H1 (cell line): ENCODE measurements at regions not wholly inside any gene's neighbourhood (a gene's known extent, or its start where the extent isn't known, plus 50 kb on each side); places are given as distances from the start of the nearest gene placed in this dataset.

Source experiments
- CTCF ChIA-PET: fragments of 300-600 bp; sonication (Branson Sonifier 250); formaldehyde crosslinking; loops from one replicate; lab custom pipeline; 2021; ENCODE audit not compliant: partially characterized antibody; lab: Charles Lee
- POLR2A ChIA-PET: fragments of 300-600 bp; sonication (Branson Sonifier 250); formaldehyde crosslinking; loops from one replicate; lab custom pipeline; 2021; ENCODE audit warnings: inconsistent platforms; ENCODE audit not compliant: partially characterized antibody; lab: Charles Lee
- DNase-seq, 2 experiments: peaks; one replicate each; pipeline versions ENCODE4 v3.0.0 to v3.0.0-alpha.2; 2010 to 2022; ENCODE audit warnings: low spot score in 2 of 2, low read depth in 1 of 2, mixed read lengths in 1 of 2
- FAIRE-seq: peaks from 2 replicates; lab custom pipeline; 2011; peaks lifted over from hg19 to GRCh38; lab: Jason Lieb, UNC
- H2AFZ ChIP-seq: 2 replicates; pipeline ENCODE4 v1.8.1; 2012; ENCODE audit warnings: low read length, inconsistent platforms
- H2AK5ac ChIP-seq: 2 replicates; pipeline ENCODE4 v1.6.1; 2013; ENCODE audit warnings: low read depth, low read length
- H2BK120ac ChIP-seq: replicated peaks from 2 replicates; pipeline ENCODE3; 2013; ENCODE audit warnings: low read depth, low read length, inconsistent platforms
- H2BK12ac ChIP-seq: 2 replicates; pipeline ENCODE4 v1.6.1; 2013; ENCODE audit warnings: low read depth, low read length
- H2BK15ac ChIP-seq: 2 replicates; pipeline ENCODE4 v1.6.1; 2013; ENCODE audit warnings: low read length
- H2BK20ac ChIP-seq: 2 replicates; pipeline ENCODE4 v1.6.1; 2013; ENCODE audit warnings: low read length
- H2BK5ac ChIP-seq: 2 replicates; pipeline ENCODE4 v1.6.1; 2013; ENCODE audit warnings: low read depth, low read length
- H3K14ac ChIP-seq: 2 replicates; pipeline ENCODE4 v1.6.1; 2013; ENCODE audit warnings: inconsistent platforms; ENCODE audit not compliant: insufficient read length
- H3K18ac ChIP-seq: 2 replicates; pipeline ENCODE4 v1.6.1; 2013; ENCODE audit warnings: low read length; ENCODE audit errors: extremely low read depth
- H3K23ac ChIP-seq: 2 replicates; pipeline ENCODE4 v1.6.1; 2013; ENCODE audit warnings: inconsistent platforms; ENCODE audit not compliant: insufficient read length
- H3K23me2 ChIP-seq: 2 replicates; pipeline ENCODE4 v1.6.1; 2013; ENCODE audit warnings: low read depth, low read length
- H3K27ac ChIP-seq: 2 replicates; pipeline ENCODE4 v1.6.1; 2011; ENCODE audit warnings: low read depth, low read length, inconsistent platforms
- H3K27me3 ChIP-seq, 4 experiments: replicated peaks in 1 of 4; 1 replicate in 1 of 4; 2 replicates in 3 of 4; pipeline versions ENCODE4 v1.6.1 to v1.8.1; 2011 to 2013; ENCODE audit warnings: low read length in 3 of 4, mild to moderate bottlenecking in 3 of 4, inconsistent platforms in 2 of 4, mixed read lengths in 2 of 4, moderate library complexity in 1 of 4; ENCODE audit not compliant: control insufficient read depth in 3 of 4, insufficient read depth in 3 of 4; ENCODE audit errors: extremely low read depth in 1 of 4
- H3K36me3 ChIP-seq, 4 experiments: 2 replicates each; pipeline versions ENCODE4 v1.6.1 to v1.8.1; 2011 to 2013; ENCODE audit warnings: mild to moderate bottlenecking in 4 of 4, low read length in 3 of 4, moderate library complexity in 2 of 4, control low read depth in 1 of 4, inconsistent platforms in 1 of 4; ENCODE audit not compliant: insufficient read depth in 4 of 4, control insufficient read depth in 2 of 4
- H3K4ac ChIP-seq: replicated peaks from 2 replicates; pipeline ENCODE3; 2013; ENCODE audit warnings: low read length, low read depth, mixed read lengths, inconsistent platforms; ENCODE audit not compliant: insufficient read length
- H3K4me1 ChIP-seq, 4 experiments: replicated peaks in 1 of 4; 1 replicate in 1 of 4; 2 replicates in 3 of 4; pipeline versions ENCODE4 v1.6.1 to v1.8.1; 2011 to 2013; ENCODE audit warnings: low read length in 3 of 4, inconsistent platforms in 2 of 4, mixed read lengths in 1 of 4; ENCODE audit not compliant: insufficient read depth in 4 of 4, control insufficient read depth in 3 of 4
- H3K4me2 ChIP-seq, 2 experiments: 2 replicates each; pipeline versions ENCODE4 v1.6.1 to v1.8.1; 2011 to 2013; ENCODE audit warnings: low read depth in 2 of 2, low read length in 2 of 2, control low read depth in 1 of 2, inconsistent platforms in 1 of 2, mild to moderate bottlenecking in 1 of 2; ENCODE audit not compliant: insufficient read depth in 1 of 2
- H3K4me3 ChIP-seq, 4 experiments: fragments of 200-600, 300-600 bp in 1 of 4; sonication (generic), shearing (Covaris generic), sonication (Bioruptor Twin) in 1 of 4; 2 replicates each; pipeline versions ENCODE4 v1.5.1 to v1.8.1; 2011 to 2016; ENCODE audit warnings: low read length in 4 of 4, low read depth in 3 of 4, control low read depth in 2 of 4, inconsistent platforms in 2 of 4, mild to moderate bottlenecking in 2 of 4, mixed read lengths in 1 of 4, moderate library complexity in 1 of 4; ENCODE audit not compliant: insufficient read depth in 2 of 4; ENCODE audit errors: extremely low read depth in 1 of 4
- H3K56ac ChIP-seq: replicated peaks from 2 replicates; pipeline ENCODE3; 2013; ENCODE audit warnings: low read depth, mild to moderate bottlenecking, mixed read lengths, low read length, inconsistent platforms; ENCODE audit not compliant: insufficient read length
- H3K79me1 ChIP-seq: 2 replicates; pipeline ENCODE4 v1.6.1; 2013; ENCODE audit warnings: low read depth, low read length, control low read depth
- H3K79me2 ChIP-seq, 2 experiments: 2 replicates each; pipeline versions ENCODE4 v1.6.1 to v1.8.1; 2012 to 2013; ENCODE audit warnings: low read length in 2 of 2, mild to moderate bottlenecking in 2 of 2, inconsistent platforms in 1 of 2; ENCODE audit not compliant: insufficient read depth in 2 of 2, control insufficient read depth in 1 of 2
- H3K9ac ChIP-seq, 4 experiments: replicated peaks in 1 of 4; 1 replicate in 1 of 4; 2 replicates in 3 of 4; pipeline versions ENCODE4 v1.6.1 to v1.8.1; 2011 to 2013; ENCODE audit warnings: low read depth in 3 of 4, low read length in 3 of 4, control low read depth in 2 of 4, mild to moderate bottlenecking in 2 of 4, moderate library complexity in 2 of 4, inconsistent platforms in 1 of 4; ENCODE audit errors: extremely low read depth in 1 of 4
- H3K9me3 ChIP-seq, 2 experiments: 2 replicates each; pipeline versions ENCODE4 v1.6.1 to v1.8.1; 2012 to 2013; ENCODE audit warnings: mild to moderate bottlenecking in 2 of 2, moderate library complexity in 2 of 2, control low read depth in 1 of 2, inconsistent platforms in 1 of 2, low read depth in 1 of 2, low read length in 1 of 2, mixed read lengths in 1 of 2; ENCODE audit not compliant: insufficient read depth in 2 of 2
- H4K20me1 ChIP-seq, 2 experiments: replicated peaks in 1 of 2; 2 replicates each; pipeline versions ENCODE3 to v1.8.1; 2011 to 2013; ENCODE audit warnings: inconsistent platforms in 2 of 2, low read length in 2 of 2, mild to moderate bottlenecking in 1 of 2; ENCODE audit not compliant: insufficient read depth in 2 of 2, control insufficient read depth in 1 of 2
- H4K5ac ChIP-seq: 2 replicates; pipeline ENCODE4 v1.6.1; 2013; ENCODE audit warnings: low read length, low read depth, mixed read lengths, inconsistent platforms; ENCODE audit not compliant: insufficient read length
- H4K8ac ChIP-seq: 2 replicates; pipeline ENCODE4 v1.8.0; 2013; ENCODE audit warnings: mild to moderate bottlenecking, moderate library complexity, low read length, inconsistent platforms; ENCODE audit not compliant: insufficient read depth; ENCODE audit errors: extremely low read depth
- H4K91ac ChIP-seq: replicated peaks from 2 replicates; pipeline ENCODE3; 2013; ENCODE audit warnings: low read length, mixed read lengths, inconsistent platforms; ENCODE audit not compliant: insufficient read length
- CHD7 ChIP-seq: fragments of 300-600 bp; sonication (generic); IDR thresholded peaks from 2 replicates; pipeline ENCODE4 v1.7.1; 2012; ENCODE audit warnings: low read length, moderate library complexity, mild to moderate bottlenecking, inconsistent platforms; ENCODE audit not compliant: insufficient replicate concordance
- WGBS, 2 experiments: shearing (Covaris generic) in 1 of 2; methylation state at CpG; one replicate each; pipeline versions ENCODE4 v1.1.6 to v1.1.7; 2013 to 2015; ENCODE audit warnings: low lambda C conversion rate in 2 of 2, mixed read lengths in 2 of 2, inconsistent platforms in 1 of 2, low coverage in 1 of 2, missing lambda C conversion rate in 1 of 2; ENCODE audit not compliant: insufficient replicate concordance in 2 of 2, insufficient coverage in 1 of 2, insufficient read length in 1 of 2; ENCODE audit errors: extremely low coverage in 1 of 2, missing lambda C conversion rate in 1 of 2; 5-methylcytosine and 5-hydroxymethylcytosine counted together

- Histone ChIP-seq H3K4ac (no peak overlapping the region), H3K4me2 (no peak overlapping the region), H3K23me2 (no peaks in the 10 kb centered on the region), H2BK5ac (no peak overlapping the region), H3K27me3 (no peaks in the 10 kb centered on the region), H4K20me1 (no peaks in the 10 kb centered on the region), H3K18ac (no peak overlapping the region), H3K36me3 (no peaks in the 10 kb centered on the region), H2AFZ (no peak overlapping the region), H4K8ac (no peak overlapping the region), H2BK15ac (no peak overlapping the region), H3K56ac (no peak overlapping the region), H3K14ac (no peak overlapping the region), H2BK20ac (no peak overlapping the region), H3K9me3 (no peaks in the 10 kb centered on the region), H3K4me1 (no peaks in the 10 kb centered on the region), H4K91ac (no peak overlapping the region), H3K4me3 (no peak overlapping the region), H3K27ac (no peak overlapping the region), H2BK12ac (no peak overlapping the region), H3K23ac (no peak overlapping the region), H3K79me1 (no peaks in the 10 kb centered on the region), H2BK120ac (no peak overlapping the region), H4K5ac (no peak overlapping the region), H2AK5ac (no peak overlapping the region), H3K79me2 (no peaks in the 10 kb centered on the region), H3K9ac (no peak overlapping the region)
- 92% methylated on average over 2 of the region's 2 CpGs; no CpG with 5 or more reads in 1 of the 2 experiments for WGBS, 2 experiments
- FAIRE-seq (no peak), DNase-seq (no peak)
- ChIA-PET POLR2A (no interaction called here), CTCF (no interaction called here)
- no peak for TF ChIP-seq CHD7
These were observed 384.7 kb downstream of the ANXA1 start for GRCh38 chr9:73536403-73536802.
